ENCODE measurements at regions not wholly inside any gene's neighbourhood (a gene's known extent, or its start where the extent isn't known, plus 50 kb on each side); places are given as distances from the start of the nearest gene placed in this dataset.
A peak's percentile ranks its signal among the peaks of the same experiment; 100 is the strongest.

- no peak overlapping the region for H2BK12ac ChIP-seq (ENCODE audit: low read length in 2 of 2)
- H3K14ac ChIP-seq (ENCODE audit: low read length in 2 of 2) = no peak overlapping the region
- peak; percentile 12 for DNase-seq
- H2AK5ac ChIP-seq (ENCODE audit: low read length, severe bottlenecking) = no peak overlapping the region
- WGBS = 23% methylated on average over 2 of the region's 2 CpGs
- no peak overlapping the region for H2BK5ac ChIP-seq (ENCODE audit: low read depth, low read length, poor library complexity, severe bottlenecking)
- no peak overlapping the region for H2AFZ ChIP-seq (ENCODE audit: low read depth, low read length)
- no peaks in the 10 kb centered on the region for H3K4me1 ChIP-seq (ENCODE audit: control insufficient read depth, insufficient read depth, low read depth, low read length)
- H3K4me3 ChIP-seq (ENCODE audit: insufficient read depth in 1 of 2, low read depth in 1 of 2, low read length in 2 of 2) = no peak overlapping the region
- no peaks in the 10 kb centered on the region for H3K79me1 ChIP-seq (replicated peaks; ENCODE audit: low read length, poor library complexity, severe bottlenecking)
- H2BK15ac ChIP-seq (ENCODE audit: low read depth, poor library complexity, severe bottlenecking) = no peak overlapping the region
- no peak overlapping the region for H2BK120ac ChIP-seq (ENCODE audit: low read depth, low read length)
- H3K27ac ChIP-seq (ENCODE audit: low read length, poor library complexity, severe bottlenecking) = no peak overlapping the region
- H3K4ac ChIP-seq (ENCODE audit: low read depth in 1 of 2, low read length in 2 of 2) = no peak overlapping the region
- no peak overlapping the region for H3K9ac ChIP-seq (ENCODE audit: low read length)
- H3K36me3 ChIP-seq (ENCODE audit: control insufficient read depth in 1 of 2, insufficient read depth in 2 of 2, low read depth in 1 of 2, low read length in 2 of 2) = no peaks in the 10 kb centered on the region
- no peak overlapping the region for H3K23ac ChIP-seq (ENCODE audit: low read length in 2 of 2)
- no peaks in the 10 kb centered on the region for H3K27me3 ChIP-seq (ENCODE audit: control insufficient read depth in 1 of 2, insufficient read depth in 1 of 2, low read length in 2 of 2)
- no peak overlapping the region for H3K18ac ChIP-seq (ENCODE audit: low read depth in 1 of 2, low read length in 2 of 2)
- H4K91ac ChIP-seq (ENCODE audit: low read length) = no peak overlapping the region
- H3K4me2 ChIP-seq (ENCODE audit: low read length, poor library complexity, severe bottlenecking) = no peak overlapping the region
- no peaks in the 10 kb centered on the region for H3K9me3 ChIP-seq (ENCODE audit: control insufficient read depth, low read length)
- H4K8ac ChIP-seq (ENCODE audit: low read length) = no peak overlapping the region
These were observed 93.0 kb upstream of the MGAT4C start for GRCh38 chr12:86349196-86349595.

- H3K18ac ChIP-seq (ENCODE audit: low read depth in 1 of 2, low read length in 2 of 2) = no peak overlapping the region
- H2BK15ac ChIP-seq (ENCODE audit: low read depth, poor library complexity, severe bottlenecking) = no peak overlapping the region
- H2AFZ ChIP-seq (ENCODE audit: low read depth, low read length) = no peak overlapping the region
- WGBS = no CpG with 5 or more reads among the region's 2 CpGs
- no peak for DNase-seq
- no peaks in the 10 kb centered on the region for H3K36me3 ChIP-seq (ENCODE audit: control insufficient read depth in 1 of 2, insufficient read depth in 2 of 2, low read depth in 1 of 2, low read length in 2 of 2)
- no peaks in the 10 kb centered on the region for H3K9me3 ChIP-seq (ENCODE audit: control insufficient read depth, low read length)
- no peak overlapping the region for H4K91ac ChIP-seq (ENCODE audit: low read length)
- no peaks in the 10 kb centered on the region for H3K79me1 ChIP-seq (replicated peaks; ENCODE audit: low read length, poor library complexity, severe bottlenecking)
- no peak overlapping the region for H3K23ac ChIP-seq (ENCODE audit: low read length in 2 of 2)
- no peaks in the 10 kb centered on the region for H3K4me1 ChIP-seq (ENCODE audit: control insufficient read depth, insufficient read depth, low read depth, low read length)
- H2BK12ac ChIP-seq (ENCODE audit: low read length in 2 of 2) = no peak overlapping the region
- H3K27me3 ChIP-seq (ENCODE audit: control insufficient read depth in 1 of 2, insufficient read depth in 1 of 2, low read length in 2 of 2) = no peaks in the 10 kb centered on the region
- no peak overlapping the region for H4K8ac ChIP-seq (ENCODE audit: low read length)
- no peak overlapping the region for H3K27ac ChIP-seq (ENCODE audit: low read length, poor library complexity, severe bottlenecking)
- no peak overlapping the region for H3K4me2 ChIP-seq (ENCODE audit: low read length, poor library complexity, severe bottlenecking)
- no peak overlapping the region for H3K14ac ChIP-seq (ENCODE audit: low read length in 2 of 2)
- H3K4me3 ChIP-seq (ENCODE audit: insufficient read depth in 1 of 2, low read depth in 1 of 2, low read length in 2 of 2) = no peak overlapping the region
- H3K4ac ChIP-seq (ENCODE audit: low read depth in 1 of 2, low read length in 2 of 2) = no peak overlapping the region
- no peak overlapping the region for H2AK5ac ChIP-seq (ENCODE audit: low read length, severe bottlenecking)
- H2BK5ac ChIP-seq (ENCODE audit: low read depth, low read length, poor library complexity, severe bottlenecking) = no peak overlapping the region
- H2BK120ac ChIP-seq (ENCODE audit: low read depth, low read length) = no peak overlapping the region
- no peak overlapping the region for H3K9ac ChIP-seq (ENCODE audit: low read length)
These were observed 77.8 kb upstream of the MGAT4C start for GRCh38 chr12:86333955-86334522.

- no peak overlapping the region for H3K4ac ChIP-seq (ENCODE audit: low read depth in 1 of 2, low read length in 2 of 2)
- no peak overlapping the region for H3K14ac ChIP-seq (ENCODE audit: low read length in 2 of 2)
- no peak overlapping the region for H3K27ac ChIP-seq (ENCODE audit: low read length, poor library complexity, severe bottlenecking)
- H4K91ac ChIP-seq (ENCODE audit: low read length) = no peak overlapping the region
- no peak overlapping the region for H3K18ac ChIP-seq (ENCODE audit: low read depth in 1 of 2, low read length in 2 of 2)
- no peak overlapping the region for H2AK5ac ChIP-seq (ENCODE audit: low read length, severe bottlenecking)
- no peak overlapping the region for H2BK5ac ChIP-seq (ENCODE audit: low read depth, low read length, poor library complexity, severe bottlenecking)
- H3K23ac ChIP-seq (ENCODE audit: low read length in 2 of 2) = no peak overlapping the region
- DNase-seq = no peak
- WGBS = 0% methylated on average over 1 of the region's 2 CpGs
- no peaks in the 10 kb centered on the region for H3K4me1 ChIP-seq (ENCODE audit: control insufficient read depth, insufficient read depth, low read depth, low read length)
- no peak overlapping the region for H2BK120ac ChIP-seq (ENCODE audit: low read depth, low read length)
- H2BK15ac ChIP-seq (ENCODE audit: low read depth, poor library complexity, severe bottlenecking) = no peak overlapping the region
- H3K36me3 ChIP-seq (ENCODE audit: control insufficient read depth in 1 of 2, insufficient read depth in 2 of 2, low read depth in 1 of 2, low read length in 2 of 2) = no peaks in the 10 kb centered on the region
- no peak overlapping the region for H3K4me2 ChIP-seq (ENCODE audit: low read length, poor library complexity, severe bottlenecking)
- H2AFZ ChIP-seq (ENCODE audit: low read depth, low read length) = no peak overlapping the region
- no peak overlapping the region for H2BK12ac ChIP-seq (ENCODE audit: low read length in 2 of 2)
- no peak overlapping the region for H4K8ac ChIP-seq (ENCODE audit: low read length)
- no peak overlapping the region for H3K9ac ChIP-seq (ENCODE audit: low read length)
- no peak overlapping the region for H3K4me3 ChIP-seq (ENCODE audit: insufficient read depth in 1 of 2, low read depth in 1 of 2, low read length in 2 of 2)
- H3K27me3 ChIP-seq (ENCODE audit: control insufficient read depth in 1 of 2, insufficient read depth in 1 of 2, low read length in 2 of 2) = no peaks in the 10 kb centered on the region
- H3K79me1 ChIP-seq (replicated peaks; ENCODE audit: low read length, poor library complexity, severe bottlenecking) = no peaks in the 10 kb centered on the region
- H3K9me3 ChIP-seq (ENCODE audit: control insufficient read depth, low read length) = no peaks in the 10 kb centered on the region
These were observed 75.3 kb upstream of the MGAT4C start for GRCh38 chr12:86331457-86331856.

- no peak overlapping the region for H2BK5ac ChIP-seq (ENCODE audit: low read depth, low read length, poor library complexity, severe bottlenecking)
- H3K9ac ChIP-seq (ENCODE audit: low read length) = no peak overlapping the region
- H3K23ac ChIP-seq (ENCODE audit: low read length in 2 of 2) = no peak overlapping the region
- H3K18ac ChIP-seq (ENCODE audit: low read depth in 1 of 2, low read length in 2 of 2) = no peak overlapping the region
- no peak overlapping the region for H3K4me3 ChIP-seq (ENCODE audit: insufficient read depth in 1 of 2, low read depth in 1 of 2, low read length in 2 of 2)
- H3K27me3 ChIP-seq (ENCODE audit: control insufficient read depth in 1 of 2, insufficient read depth in 1 of 2, low read length in 2 of 2) = no peaks in the 10 kb centered on the region
- H2BK12ac ChIP-seq (ENCODE audit: low read length in 2 of 2) = no peak overlapping the region
- H2BK120ac ChIP-seq (ENCODE audit: low read depth, low read length) = no peak overlapping the region
- H3K4me2 ChIP-seq (ENCODE audit: low read length, poor library complexity, severe bottlenecking) = no peak overlapping the region
- H2BK15ac ChIP-seq (ENCODE audit: low read depth, poor library complexity, severe bottlenecking) = no peak overlapping the region
- H2AK5ac ChIP-seq (ENCODE audit: low read length, severe bottlenecking) = no peak overlapping the region
- H3K4ac ChIP-seq (ENCODE audit: low read depth in 1 of 2, low read length in 2 of 2) = no peak overlapping the region
- H4K8ac ChIP-seq (ENCODE audit: low read length) = no peak overlapping the region
- H3K14ac ChIP-seq (ENCODE audit: low read length in 2 of 2) = no peak overlapping the region
- H3K4me1 ChIP-seq (ENCODE audit: control insufficient read depth, insufficient read depth, low read depth, low read length) = no peaks in the 10 kb centered on the region
- no peak for DNase-seq
- H3K9me3 ChIP-seq (ENCODE audit: control insufficient read depth, low read length) = no peaks in the 10 kb centered on the region
- no peak overlapping the region for H3K27ac ChIP-seq (ENCODE audit: low read length, poor library complexity, severe bottlenecking)
- no peak overlapping the region for H4K91ac ChIP-seq (ENCODE audit: low read length)
- no peaks in the 10 kb centered on the region for H3K79me1 ChIP-seq (replicated peaks; ENCODE audit: low read length, poor library complexity, severe bottlenecking)
- 84% methylated on average over 4 of the region's 4 CpGs for WGBS
- no peak overlapping the region for H2AFZ ChIP-seq (ENCODE audit: low read depth, low read length)
- H3K36me3 ChIP-seq (ENCODE audit: control insufficient read depth in 1 of 2, insufficient read depth in 2 of 2, low read depth in 1 of 2, low read length in 2 of 2) = no peaks in the 10 kb centered on the region
These were observed 74.8 kb upstream of the MGAT4C start for GRCh38 chr12:86331012-86331411.

All from mesenchymal stem cell (in vitro differentiated cells and primary cell).